HepG2 (cell line): ENCODE measurements at regions not wholly inside any gene's neighbourhood (a gene's known extent, or its start where the extent isn't known, plus 50 kb on each side); places are given as distances from the start of the nearest gene placed in this dataset.

Experiments
- ATAC-seq: fragments of 200-7000 bp; cut with Tn5 transposase; 3 replicates; pipeline ENCODE4 v1.9.1; 2020; ENCODE audit warnings: mild to moderate bottlenecking, moderate library complexity
- BruUV-seq: library from RNA; stranded (reverse); fragments of 400-500 nt; replicated peaks from 2 replicates; lab custom pipeline; 2021; lab: Mats Ljungman, UMichigan
- CTCF ChIA-PET: fragments of 300-600 bp; formaldehyde crosslinking; extraction: SDS; loops from one replicate; lab custom pipeline; 2021; ENCODE audit warnings: low total read pairs, inconsistent platforms, low intra/inter-chr PET ratio; lab: Yijun Ruan, JAX
- POLR2A ChIA-PET: fragments of 350-600 bp; sonication (Branson Sonifier 250); formaldehyde crosslinking; loops from one replicate; lab custom pipeline; 2020; ENCODE audit warnings: antibody characterized with exemption, inconsistent platforms; lab: Yijun Ruan, JAX
- DNase-seq: peaks from one replicate; pipeline ENCODE4 v3.0.0-alpha.2; 2015; ENCODE audit warnings: low spot score
- FAIRE-seq: peaks from 3 replicates; lab custom pipeline; 2011; peaks lifted over from hg19 to GRCh38; lab: Jason Lieb, UNC
- H2AFZ ChIP-seq: one replicate; pipeline ENCODE4 v1.6.1; 2011; ENCODE audit warnings: low read length, inconsistent platforms
- H3K27ac ChIP-seq: fragments of 300-600 bp; 3 replicates; pipeline ENCODE4 v1.8.0; 2011; ENCODE audit warnings: mixed run types, mild to moderate bottlenecking, mixed read lengths, low read length, inconsistent platforms; ENCODE audit not compliant: insufficient read depth; ENCODE audit errors: extremely low read length
- H3K27me3 ChIP-seq, 2 experiments: fragments of 200-600 bp in 1 of 2; 2 replicates in 1 of 2; 3 replicates in 1 of 2; pipeline versions ENCODE4 v1.6.0 to v1.8.0; 2011; ENCODE audit warnings: low read length in 2 of 2, mild to moderate bottlenecking in 2 of 2, moderate library complexity in 2 of 2, inconsistent platforms in 1 of 2; ENCODE audit not compliant: insufficient read depth in 2 of 2, control insufficient read depth in 1 of 2
- H3K36me3 ChIP-seq, 2 experiments: fragments of 200-600 bp in 1 of 2; replicated peaks in 1 of 2; 2 replicates in 1 of 2; 3 replicates in 1 of 2; pipeline versions ENCODE4 v1.5.1 to v1.8.0; 2011; ENCODE audit warnings: low read length in 2 of 2, inconsistent platforms in 1 of 2; ENCODE audit not compliant: insufficient read depth in 2 of 2, control insufficient read depth in 1 of 2
- H3K4me1 ChIP-seq: 2 replicates; pipeline ENCODE4 v1.5.1; 2012; ENCODE audit warnings: low read length, inconsistent platforms; ENCODE audit not compliant: insufficient read depth
- H3K4me2 ChIP-seq: 2 replicates; pipeline ENCODE4 v1.6.0; 2011; ENCODE audit warnings: low read depth, low read length, inconsistent platforms
- H3K4me3 ChIP-seq, 3 experiments: fragments of 200-600 bp in 1 of 3; sonication (generic), shearing (Covaris generic) in 1 of 3; replicated peaks in 1 of 3; 2 replicates each; pipeline ENCODE4 v1.5.1; 2011 to 2016; ENCODE audit warnings: low read length in 3 of 3, inconsistent platforms in 2 of 3, low read depth in 2 of 3, mild to moderate bottlenecking in 2 of 3, control low read depth in 1 of 3, mixed read lengths in 1 of 3; ENCODE audit not compliant: insufficient read depth in 1 of 3
- H3K79me2 ChIP-seq: one replicate; pipeline ENCODE4 v1.6.1; 2011; ENCODE audit warnings: low read length, inconsistent platforms; ENCODE audit not compliant: insufficient read depth
- H3K9ac ChIP-seq: 2 replicates; pipeline ENCODE4 v1.6.0; 2011; ENCODE audit warnings: mild to moderate bottlenecking, low read depth, low read length, inconsistent platforms; ENCODE audit not compliant: insufficient read depth
- H3K9me3 ChIP-seq: 2 replicates; pipeline ENCODE4 v1.5.1; 2012; ENCODE audit warnings: mild to moderate bottlenecking, low read length
- H4K20me1 ChIP-seq: 2 replicates; pipeline ENCODE4 v1.6.0; 2011; ENCODE audit warnings: inconsistent platforms, mild to moderate bottlenecking, low read length, moderate library complexity; ENCODE audit not compliant: insufficient read depth
- ONECUT2 ChIP-seq: sonication (generic); formaldehyde crosslinking; IDR thresholded peaks from 2 replicates; pipeline ENCODE4 v1.4.0; 2020; ENCODE audit warnings: missing genetic modification reagents
- SIN3B ChIP-seq: fragments of 150-350 bp; IDR thresholded peaks from 2 replicates; pipeline ENCODE4 v1.6.1; 2014; ENCODE audit warnings: low read length
- U2AF1 ChIP-seq: fragments of 200-400 bp; formaldehyde crosslinking; optimal IDR thresholded peaks from 2 replicates; pipeline ENCODE3; 2017; ENCODE audit warnings: mild to moderate bottlenecking, low read depth, low read length
- ZNF230 ChIP-seq: sonication (generic); formaldehyde crosslinking; IDR thresholded peaks from 2 replicates; pipeline ENCODE4 v1.4.0; 2020; ENCODE audit warnings: mild to moderate bottlenecking, missing genetic modification reagents
- ZNF235 ChIP-seq: sonication (generic); formaldehyde crosslinking; IDR thresholded peaks from 2 replicates; pipeline ENCODE4 v1.8.1; 2023; ENCODE audit warnings: mild to moderate bottlenecking, missing genetic modification reagents, borderline replicate concordance
- ZNF678 ChIP-seq: sonication (generic); formaldehyde crosslinking; IDR thresholded peaks from 2 replicates; pipeline ENCODE4 v1.4.0; 2020; ENCODE audit warnings: mild to moderate bottlenecking, missing genetic modification reagents
- WGBS: methylation state at CpG from one replicate; pipeline ENCODE4 v1.1.6; 2017; ENCODE audit warnings: low lambda C conversion rate; 5-methylcytosine and 5-hydroxymethylcytosine counted together
- in situ Hi-C: cut with HindIII; loops from 2 replicates; pipeline ENCODE4 v1.10.0; 2017; ENCODE audit warnings: low pct_unique_long_range_greater_than_20kb; ENCODE audit not compliant: extremely low pct_ligation_motif_present
- intact Hi-C: fragments of 100-400 bp; cut with micrococcal nuclease; formaldehyde crosslinking; loops from one replicate; pipeline ENCODE4 v1.10.0; 2022; ENCODE audit not compliant: unreplicated experiment
- TF ChIP-seq, protein P1 (sequence below): sonication (generic); formaldehyde crosslinking; IDR thresholded peaks from 2 replicates; pipeline ENCODE4 v1.9.0; 2021; ENCODE audit warnings: missing genetic modification reagents, borderline replicate concordance
- TF ChIP-seq, protein P2 (sequence below): sonication (generic); formaldehyde crosslinking; IDR thresholded peaks from 2 replicates; pipeline ENCODE4 v1.4.0; 2020; ENCODE audit warnings: missing genetic modification reagents

DNA sequence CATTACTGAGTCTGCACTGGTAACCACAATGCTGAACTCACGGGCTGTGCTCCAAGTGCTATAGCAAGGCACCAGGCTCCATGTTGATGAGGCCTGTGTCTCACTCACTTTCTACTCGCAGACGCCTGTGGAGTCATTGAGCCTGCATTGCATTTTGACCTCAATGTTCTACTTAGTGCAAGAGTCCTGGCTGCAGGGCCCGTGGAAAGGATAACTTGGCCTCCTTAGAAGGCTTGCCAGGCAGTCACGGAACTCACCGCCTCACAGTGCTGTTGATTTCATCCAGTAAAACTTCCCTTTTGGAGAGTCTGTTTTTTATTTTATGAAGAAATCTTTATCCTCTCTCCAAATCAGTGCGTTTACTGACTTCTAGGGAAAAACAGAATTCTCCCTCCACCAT is 290.4 kb downstream of the RNF144A start:
- no peak for ATAC-seq
- in situ Hi-C loops = loop anchor here (10.0 kb wide), 1 partner anchor 167 kb away; no protein-coding TSS in a partner anchor

More for the DNA sequence above, 290.4 kb downstream of the RNF144A start:
- Histone ChIP-seq H3K27ac (no peak overlapping the region), H3K79me2 (no peaks in the 10 kb centered on the region), H3K36me3 (no peaks in the 10 kb centered on the region), H3K4me1 (no peaks in the 10 kb centered on the region), H3K27me3 (no peaks in the 10 kb centered on the region), H4K20me1 (no peaks in the 10 kb centered on the region), H3K4me3 (no peak overlapping the region), H3K9me3 (no peaks in the 10 kb centered on the region), H3K9ac (no peak overlapping the region), H3K4me2 (no peak overlapping the region), H2AFZ (no peak overlapping the region)
- TF ChIP-seq ONECUT2 (CRISPR knock-in tag) (no peak), ZNF230 (CRISPR knock-in tag) (no peak), ZNF678 (CRISPR knock-in tag) (no peak), ZNF235 (CRISPR knock-in tag) (no peak), SIN3B (no peak), U2AF1 (no peak)
- TF ChIP-seq, protein P1, sequence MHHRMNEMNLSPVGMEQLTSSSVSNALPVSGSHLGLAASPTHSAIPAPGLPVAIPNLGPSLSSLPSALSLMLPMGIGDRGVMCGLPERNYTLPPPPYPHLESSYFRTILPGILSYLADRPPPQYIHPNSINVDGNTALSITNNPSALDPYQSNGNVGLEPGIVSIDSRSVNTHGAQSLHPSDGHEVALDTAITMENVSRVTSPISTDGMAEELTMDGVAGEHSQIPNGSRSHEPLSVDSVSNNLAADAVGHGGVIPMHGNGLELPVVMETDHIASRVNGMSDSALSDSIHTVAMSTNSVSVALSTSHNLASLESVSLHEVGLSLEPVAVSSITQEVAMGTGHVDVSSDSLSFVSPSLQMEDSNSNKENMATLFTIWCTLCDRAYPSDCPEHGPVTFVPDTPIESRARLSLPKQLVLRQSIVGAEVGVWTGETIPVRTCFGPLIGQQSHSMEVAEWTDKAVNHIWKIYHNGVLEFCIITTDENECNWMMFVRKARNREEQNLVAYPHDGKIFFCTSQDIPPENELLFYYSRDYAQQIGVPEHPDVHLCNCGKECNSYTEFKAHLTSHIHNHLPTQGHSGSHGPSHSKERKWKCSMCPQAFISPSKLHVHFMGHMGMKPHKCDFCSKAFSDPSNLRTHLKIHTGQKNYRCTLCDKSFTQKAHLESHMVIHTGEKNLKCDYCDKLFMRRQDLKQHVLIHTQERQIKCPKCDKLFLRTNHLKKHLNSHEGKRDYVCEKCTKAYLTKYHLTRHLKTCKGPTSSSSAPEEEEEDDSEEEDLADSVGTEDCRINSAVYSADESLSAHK = no peak
- TF ChIP-seq, protein P2, sequence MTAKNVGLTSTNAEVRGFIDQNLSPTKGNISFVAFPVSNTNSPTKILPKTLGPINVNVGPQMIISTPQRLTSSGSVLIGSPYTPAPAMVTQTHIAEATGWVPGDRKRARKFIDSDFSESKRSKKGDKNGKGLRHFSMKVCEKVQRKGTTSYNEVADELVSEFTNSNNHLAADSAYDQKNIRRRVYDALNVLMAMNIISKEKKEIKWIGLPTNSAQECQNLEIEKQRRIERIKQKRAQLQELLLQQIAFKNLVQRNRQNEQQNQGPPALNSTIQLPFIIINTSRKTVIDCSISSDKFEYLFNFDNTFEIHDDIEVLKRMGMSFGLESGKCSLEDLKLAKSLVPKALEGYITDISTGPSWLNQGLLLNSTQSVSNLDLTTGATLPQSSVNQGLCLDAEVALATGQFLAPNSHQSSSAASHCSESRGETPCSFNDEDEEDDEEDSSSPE (CRISPR knock-in tag) = no peak
- DNase-seq (no peak), FAIRE-seq (no peak)
- ChIA-PET POLR2A (no interaction called here), CTCF (no interaction called here)
- BruUV-seq = no TSS peak
- 40% methylated on average over 7 of the region's 7 CpGs for WGBS
- intact Hi-C loops = no loop called here
